Tibial nerve (tissue), 4 donors: ENCODE measurements at regions not wholly inside any gene's neighbourhood (a gene's known extent, or its start where the extent isn't known, plus 50 kb on each side); places are given as distances from the start of the nearest gene placed in this dataset.

Experiments
- EP300 ChIP-seq, 2 donors: sonication (generic); formaldehyde crosslinking; IDR thresholded peaks; one replicate each; pipeline ENCODE4 v1.6.1; 2017; ENCODE audit warnings: antibody characterized with exemption in 2 of 2, mild to moderate bottlenecking in 1 of 2
- TF ChIP-seq, protein P1 (sequence below), 5 experiments: fragments of 200-600 bp in 3 of 5; fragments of 450-650 bp in 2 of 5; sonication (generic) in 3 of 5; IDR thresholded peaks; one replicate each; pipeline ENCODE4 v1.5.1; 2016 to 2019; ENCODE audit warnings: antibody characterized with exemption in 5 of 5, mild to moderate bottlenecking in 3 of 5, moderate library complexity in 2 of 5

DNA sequence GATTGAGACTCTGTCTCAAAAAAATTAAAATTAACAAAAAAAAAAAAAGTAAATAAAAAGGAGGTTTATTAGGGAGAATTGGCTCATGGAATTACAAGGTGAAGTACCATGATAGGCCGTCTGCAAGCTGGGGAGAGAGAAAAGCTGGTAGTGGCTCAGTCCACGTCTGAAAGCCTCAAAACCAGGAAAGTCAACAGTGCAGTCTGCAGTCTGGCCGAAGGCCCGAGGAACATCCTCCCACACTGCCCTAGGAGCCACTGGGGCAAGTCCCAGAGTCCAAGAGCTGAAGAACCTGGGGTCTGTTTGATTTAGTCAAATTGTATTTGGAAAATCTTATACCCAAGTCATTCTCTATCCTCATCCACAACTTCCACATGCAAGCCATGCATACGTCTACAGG lies 59.0 kb upstream of the RAB18 start:
- TF ChIP-seq, protein P1, sequence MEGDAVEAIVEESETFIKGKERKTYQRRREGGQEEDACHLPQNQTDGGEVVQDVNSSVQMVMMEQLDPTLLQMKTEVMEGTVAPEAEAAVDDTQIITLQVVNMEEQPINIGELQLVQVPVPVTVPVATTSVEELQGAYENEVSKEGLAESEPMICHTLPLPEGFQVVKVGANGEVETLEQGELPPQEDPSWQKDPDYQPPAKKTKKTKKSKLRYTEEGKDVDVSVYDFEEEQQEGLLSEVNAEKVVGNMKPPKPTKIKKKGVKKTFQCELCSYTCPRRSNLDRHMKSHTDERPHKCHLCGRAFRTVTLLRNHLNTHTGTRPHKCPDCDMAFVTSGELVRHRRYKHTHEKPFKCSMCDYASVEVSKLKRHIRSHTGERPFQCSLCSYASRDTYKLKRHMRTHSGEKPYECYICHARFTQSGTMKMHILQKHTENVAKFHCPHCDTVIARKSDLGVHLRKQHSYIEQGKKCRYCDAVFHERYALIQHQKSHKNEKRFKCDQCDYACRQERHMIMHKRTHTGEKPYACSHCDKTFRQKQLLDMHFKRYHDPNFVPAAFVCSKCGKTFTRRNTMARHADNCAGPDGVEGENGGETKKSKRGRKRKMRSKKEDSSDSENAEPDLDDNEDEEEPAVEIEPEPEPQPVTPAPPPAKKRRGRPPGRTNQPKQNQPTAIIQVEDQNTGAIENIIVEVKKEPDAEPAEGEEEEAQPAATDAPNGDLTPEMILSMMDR (IDR thresholded peaks at IDR 0.05): no peak
- no peak for TF ChIP-seq EP300 (IDR thresholded peaks at IDR 0.05)
